HL-60 (cell line): ENCODE measurements at regions not wholly inside any gene's neighbourhood (a gene's known extent, or its start where the extent isn't known, plus 50 kb on each side); places are given as distances from the start of the nearest gene placed in this dataset.

Experiments used
- GABPA ChIP-seq: IDR thresholded peaks from 2 replicates; pipeline ENCODE4 v1.6.1; 2012; ENCODE audit warnings: low read depth
- POLR2AphosphoS5 ChIP-seq: IDR thresholded peaks from 2 replicates; pipeline ENCODE4 v1.6.1; 2012; ENCODE audit warnings: low read depth

- TF ChIP-seq GABPA (no peak), POLR2AphosphoS5 (no peak)
Measured at GRCh38 chr13:65453982-65454381, 1776.2 kb downstream of the PCDH9 start.
